ENCODE measurements at regions not wholly inside any gene's neighbourhood (a gene's known extent, or its start where the extent isn't known, plus 50 kb on each side); places are given as distances from the start of the nearest gene placed in this dataset.
A peak's percentile ranks its signal among the peaks of the same experiment; 100 is the strongest.

DNA sequence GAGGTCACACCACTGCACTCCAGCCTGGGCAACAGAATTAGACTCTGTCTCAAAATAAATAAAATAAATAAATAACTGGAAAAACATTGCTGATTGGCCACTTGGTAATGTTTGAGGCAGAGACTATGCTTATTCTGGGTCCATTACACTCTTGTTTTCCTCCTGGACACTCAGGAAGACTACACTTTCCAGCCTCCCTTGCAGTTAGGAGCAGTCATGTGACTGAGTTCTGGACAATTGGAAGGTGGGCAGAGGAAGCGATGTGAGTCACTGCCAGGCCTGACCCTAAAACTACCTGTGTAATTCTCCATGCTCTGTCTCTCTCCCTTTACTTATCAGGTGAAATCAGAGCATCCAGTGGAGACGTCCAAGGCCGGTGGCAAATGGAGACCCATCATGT, 74.4 kb downstream of the VCPKMT start:
- no peak overlapping the region for H3K56ac ChIP-seq (ENCODE audit: low read length)
- H3K4me1 ChIP-seq (ENCODE audit: control insufficient read depth, low read depth, low read length): no peaks in the 10 kb centered on the region
- no peaks in the 10 kb centered on the region for H3K79me2 ChIP-seq (ENCODE audit: control insufficient read depth, insufficient read depth, low read length)
- H3K27ac ChIP-seq (ENCODE audit: low read depth, low read length): no peak overlapping the region
- H2BK120ac ChIP-seq (ENCODE audit: low read depth, low read length): no peak overlapping the region
- H3K79me1 ChIP-seq (ENCODE audit: low read length): no peaks in the 10 kb centered on the region
- H3K4me3 ChIP-seq (ENCODE audit: low read length): no peak overlapping the region
- H3K9ac ChIP-seq (ENCODE audit: low read length): no peak overlapping the region
- H3K27me3 ChIP-seq (ENCODE audit: insufficient read depth, low read length, poor library complexity): no peaks in the 10 kb centered on the region
- no peak overlapping the region for H2BK5ac ChIP-seq (ENCODE audit: low read length)
- H2AK5ac ChIP-seq (ENCODE audit: low read length): no peak overlapping the region
- DNase-seq: no peak
- WGBS (ENCODE audit: extremely low coverage, insufficient coverage, low lambda C conversion rate): no CpG with 5 or more reads among the region's 3 CpGs
- H3K23ac ChIP-seq (ENCODE audit: low read length): no peak overlapping the region
- no peaks in the 10 kb centered on the region for H3K36me3 ChIP-seq (ENCODE audit: control insufficient read depth, insufficient read depth, low read length)
- H4K5ac ChIP-seq (ENCODE audit: low read length): no peak overlapping the region
- H3K18ac ChIP-seq (ENCODE audit: low read length): no peak overlapping the region
- H3K4me2 ChIP-seq (ENCODE audit: low read length): no peak overlapping the region
- no peak overlapping the region for H4K8ac ChIP-seq (ENCODE audit: low read depth, low read length)
- H3K4ac ChIP-seq (ENCODE audit: low read depth, low read length): no peak overlapping the region
- H2BK15ac ChIP-seq (replicated peaks; ENCODE audit: low read depth): no peak overlapping the region

DNA sequence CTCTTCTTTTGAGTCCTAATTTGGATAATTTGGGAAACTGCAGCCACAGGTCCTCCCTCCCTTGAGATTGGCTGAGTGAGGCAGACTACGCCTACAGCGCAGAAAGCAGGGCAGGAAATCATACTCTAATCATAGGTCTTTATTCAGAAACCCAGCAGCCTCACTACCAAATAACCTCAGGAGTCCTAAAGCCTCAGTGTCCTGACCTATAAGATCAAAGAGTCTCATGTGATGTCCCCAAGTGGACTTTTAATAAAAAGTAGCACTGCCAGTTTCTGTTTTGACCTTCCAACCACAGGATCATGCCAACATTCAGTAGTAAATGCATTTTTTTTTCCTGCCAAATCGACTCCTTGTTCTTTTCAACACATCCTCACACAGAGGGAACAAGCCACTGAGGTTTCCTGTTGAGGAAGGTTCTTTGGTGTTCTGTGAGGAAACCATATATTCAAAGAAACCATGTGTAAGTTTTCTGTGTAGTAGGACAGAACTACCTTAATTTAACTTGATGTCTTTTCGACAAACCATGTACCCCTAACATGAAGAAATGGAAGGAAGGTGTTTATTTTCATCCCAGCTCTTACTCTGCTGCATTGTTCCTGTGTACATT, 72.2 kb downstream of the VCPKMT start:
- H4K8ac ChIP-seq (ENCODE audit: low read depth, low read length): no peak overlapping the region
- H3K4me1 ChIP-seq (ENCODE audit: control insufficient read depth, low read depth, low read length): peaks cover 4% of the 10 kb centered on the region
- no peak overlapping the region for H2BK120ac ChIP-seq (ENCODE audit: low read depth, low read length)
- no peak for DNase-seq
- H3K27ac ChIP-seq (ENCODE audit: low read depth, low read length): no peak overlapping the region
- no peaks in the 10 kb centered on the region for H3K79me2 ChIP-seq (ENCODE audit: control insufficient read depth, insufficient read depth, low read length)
- H4K5ac ChIP-seq (ENCODE audit: low read length): peak overlapping the region; percentile 60
- no peaks in the 10 kb centered on the region for H3K79me1 ChIP-seq (ENCODE audit: low read length)
- no peak overlapping the region for H2BK15ac ChIP-seq (replicated peaks; ENCODE audit: low read depth)
- no peak overlapping the region for H2AK5ac ChIP-seq (ENCODE audit: low read length)
- H2BK5ac ChIP-seq (ENCODE audit: low read length): no peak overlapping the region
- no peaks in the 10 kb centered on the region for H3K36me3 ChIP-seq (ENCODE audit: control insufficient read depth, insufficient read depth, low read length)
- no peaks in the 10 kb centered on the region for H3K27me3 ChIP-seq (ENCODE audit: insufficient read depth, low read length, poor library complexity)
- H3K56ac ChIP-seq (ENCODE audit: low read length): no peak overlapping the region
- H3K4me2 ChIP-seq (ENCODE audit: low read length): no peak overlapping the region
- H3K9ac ChIP-seq (ENCODE audit: low read length): no peak overlapping the region
- no peak overlapping the region for H3K18ac ChIP-seq (ENCODE audit: low read length)
- H3K4ac ChIP-seq (ENCODE audit: low read depth, low read length): no peak overlapping the region
- no peak overlapping the region for H3K23ac ChIP-seq (ENCODE audit: low read length)
- WGBS (ENCODE audit: extremely low coverage, insufficient coverage, low lambda C conversion rate): no CpG with 5 or more reads among the region's 4 CpGs
- no peak overlapping the region for H3K4me3 ChIP-seq (ENCODE audit: low read length)

DNA sequence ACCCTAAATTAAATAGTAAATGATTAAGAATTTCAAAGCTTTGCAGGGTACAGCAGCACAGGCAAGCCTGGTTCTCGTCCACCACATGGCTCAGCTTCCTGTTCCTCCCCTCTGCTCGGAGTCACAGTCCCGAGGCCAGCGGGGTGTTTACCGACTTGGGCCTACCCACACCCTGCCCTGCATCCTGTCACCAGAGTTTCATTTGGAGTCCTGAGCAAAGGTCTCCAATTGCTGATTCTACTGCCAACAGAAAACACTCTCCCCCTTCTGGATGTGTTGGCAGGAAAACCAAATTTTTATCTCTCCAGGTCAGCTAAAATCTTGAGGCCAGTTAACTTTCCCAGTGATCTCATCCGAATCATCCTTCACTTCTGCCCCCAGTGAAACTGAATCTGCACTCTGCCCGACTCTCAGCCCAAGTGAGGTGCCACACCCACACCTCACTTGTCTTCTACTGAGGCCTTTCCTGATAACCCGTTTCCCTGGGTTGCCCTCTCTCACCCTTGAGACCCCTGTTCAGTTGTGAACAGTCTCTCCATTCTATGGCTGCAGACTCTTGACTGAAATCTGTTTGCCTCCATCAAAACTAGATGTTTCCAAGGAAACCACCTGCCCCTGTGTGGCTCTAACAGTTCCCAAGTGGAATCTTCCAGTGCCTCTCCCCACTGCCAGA, 71.2 kb downstream of the VCPKMT start:
- Histone ChIP-seq H3K36me3 (ENCODE audit: control insufficient read depth, insufficient read depth, low read length) (no peaks in the 10 kb centered on the region), H3K18ac (ENCODE audit: low read length) (peak overlapping the region; percentile 39), H3K9ac (ENCODE audit: low read length) (no peak overlapping the region), H2BK120ac (ENCODE audit: low read depth, low read length) (peak overlapping the region; percentile 11), H3K79me2 (ENCODE audit: control insufficient read depth, insufficient read depth, low read length) (no peaks in the 10 kb centered on the region), H3K56ac (ENCODE audit: low read length) (peak overlapping the region; percentile 18), H4K5ac (ENCODE audit: low read length) (no peak overlapping the region), H3K27me3 (ENCODE audit: insufficient read depth, low read length, poor library complexity) (no peaks in the 10 kb centered on the region), H2BK15ac (replicated peaks; ENCODE audit: low read depth) (no peak overlapping the region), H3K23ac (ENCODE audit: low read length) (no peak overlapping the region), H3K4me1 (ENCODE audit: control insufficient read depth, low read depth, low read length) (peaks cover 4% of the 10 kb centered on the region), H3K4me2 (ENCODE audit: low read length) (no peak overlapping the region), H3K4me3 (ENCODE audit: low read length) (no peak overlapping the region), H3K4ac (ENCODE audit: low read depth, low read length) (peak overlapping the region; percentile 56), H2AK5ac (ENCODE audit: low read length) (no peak overlapping the region), H3K27ac (ENCODE audit: low read depth, low read length) (no peak overlapping the region), H4K8ac (ENCODE audit: low read depth, low read length) (no peak overlapping the region), H3K79me1 (ENCODE audit: low read length) (no peaks in the 10 kb centered on the region), H2BK5ac (ENCODE audit: low read length) (peak overlapping the region; percentile 24)
- no CpG with 5 or more reads among the region's 8 CpGs for WGBS (ENCODE audit: extremely low coverage, insufficient coverage, low lambda C conversion rate)
- no peak for DNase-seq

DNA sequence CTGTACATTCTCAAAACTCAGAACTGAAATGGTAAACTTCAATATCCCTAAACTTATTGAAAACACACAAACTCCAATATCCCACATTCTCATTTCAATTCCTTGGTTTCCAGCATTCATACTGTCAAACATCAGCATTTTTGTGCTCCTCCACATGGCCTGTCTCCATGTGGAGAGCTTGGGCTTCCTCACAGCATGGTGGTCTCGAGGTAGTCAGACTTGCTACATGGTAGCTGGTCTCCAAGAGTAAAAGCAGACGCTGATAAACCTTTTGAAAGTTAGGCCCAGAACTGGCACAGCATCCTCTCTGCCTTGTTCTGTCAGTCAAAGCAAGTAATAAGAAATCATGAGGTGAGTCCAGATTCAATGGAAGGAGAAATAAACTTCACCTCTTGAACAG, 70.5 kb downstream of the VCPKMT start:
- Histone ChIP-seq H3K4me2 (ENCODE audit: low read length) (no peak overlapping the region), H3K27ac (ENCODE audit: low read depth, low read length) (peak overlapping the region; percentile 36), H3K23ac (ENCODE audit: low read length) (no peak overlapping the region), H3K18ac (ENCODE audit: low read length) (peak overlapping the region; percentile 43), H4K8ac (ENCODE audit: low read depth, low read length) (no peak overlapping the region), H4K5ac (ENCODE audit: low read length) (no peak overlapping the region), H3K4me1 (ENCODE audit: control insufficient read depth, low read depth, low read length) (peaks cover 4% of the 10 kb centered on the region), H3K79me2 (ENCODE audit: control insufficient read depth, insufficient read depth, low read length) (no peaks in the 10 kb centered on the region), H3K9ac (ENCODE audit: low read length) (no peak overlapping the region), H3K27me3 (ENCODE audit: insufficient read depth, low read length, poor library complexity) (no peaks in the 10 kb centered on the region), H3K4me3 (ENCODE audit: low read length) (no peak overlapping the region), H3K56ac (ENCODE audit: low read length) (peak overlapping the region; percentile 61), H2BK120ac (ENCODE audit: low read depth, low read length) (peak overlapping the region; percentile 34), H3K36me3 (ENCODE audit: control insufficient read depth, insufficient read depth, low read length) (no peaks in the 10 kb centered on the region), H3K79me1 (ENCODE audit: low read length) (no peaks in the 10 kb centered on the region), H3K4ac (ENCODE audit: low read depth, low read length) (peak overlapping the region; percentile 25), H2BK15ac (replicated peaks; ENCODE audit: low read depth) (no peak overlapping the region), H2BK5ac (ENCODE audit: low read length) (peak overlapping the region; percentile 24), H2AK5ac (ENCODE audit: low read length) (no peak overlapping the region)
- DNase-seq: peak; percentile 60
- no CpG with 5 or more reads among the region's 2 CpGs for WGBS (ENCODE audit: extremely low coverage, insufficient coverage, low lambda C conversion rate)

DNA sequence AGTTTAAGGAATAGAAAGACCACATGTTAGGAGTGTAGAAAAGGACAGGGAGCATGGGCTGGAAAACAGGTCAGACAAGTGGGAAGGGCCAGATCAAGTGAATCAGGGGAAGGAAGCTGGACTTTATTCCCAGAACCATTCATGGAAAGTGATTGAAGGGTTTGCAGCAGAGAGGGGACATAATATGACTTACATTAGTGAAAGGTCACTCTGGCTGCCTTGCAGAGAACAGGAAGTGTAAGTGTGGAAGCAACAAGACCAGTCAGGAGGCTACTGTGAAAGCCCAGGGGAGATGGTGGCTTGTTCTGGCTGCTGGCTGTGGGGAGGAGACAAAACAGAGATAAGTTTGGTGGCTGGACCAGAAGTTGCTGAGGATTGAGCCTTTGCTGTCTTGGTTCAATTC, 69.1 kb downstream of the VCPKMT start:
- Histone ChIP-seq H3K27ac (ENCODE audit: low read depth, low read length) (peak overlapping the region; percentile 1), H3K18ac (ENCODE audit: low read length) (peak overlapping the region; percentile 72), H3K79me2 (ENCODE audit: control insufficient read depth, insufficient read depth, low read length) (no peaks in the 10 kb centered on the region), H4K8ac (ENCODE audit: low read depth, low read length) (no peak overlapping the region), H3K79me1 (ENCODE audit: low read length) (no peaks in the 10 kb centered on the region), H3K27me3 (ENCODE audit: insufficient read depth, low read length, poor library complexity) (no peaks in the 10 kb centered on the region), H3K4me1 (ENCODE audit: control insufficient read depth, low read depth, low read length) (peaks cover 4% of the 10 kb centered on the region), H3K4me2 (ENCODE audit: low read length) (no peak overlapping the region), H3K9ac (ENCODE audit: low read length) (no peak overlapping the region), H3K23ac (ENCODE audit: low read length) (no peak overlapping the region), H4K5ac (ENCODE audit: low read length) (peak overlapping the region; percentile 10), H2AK5ac (ENCODE audit: low read length) (peak overlapping the region; percentile 59), H3K4ac (ENCODE audit: low read depth, low read length) (peak overlapping the region; percentile 82), H3K4me3 (ENCODE audit: low read length) (no peak overlapping the region), H2BK15ac (replicated peaks; ENCODE audit: low read depth) (no peak overlapping the region), H2BK120ac (ENCODE audit: low read depth, low read length) (peak overlapping the region; percentile 35), H2BK5ac (ENCODE audit: low read length) (peak overlapping the region; percentile 54), H3K56ac (ENCODE audit: low read length) (peak overlapping the region; percentile 70), H3K36me3 (ENCODE audit: control insufficient read depth, insufficient read depth, low read length) (no peaks in the 10 kb centered on the region)
- peak; percentile 40 for DNase-seq

DNA sequence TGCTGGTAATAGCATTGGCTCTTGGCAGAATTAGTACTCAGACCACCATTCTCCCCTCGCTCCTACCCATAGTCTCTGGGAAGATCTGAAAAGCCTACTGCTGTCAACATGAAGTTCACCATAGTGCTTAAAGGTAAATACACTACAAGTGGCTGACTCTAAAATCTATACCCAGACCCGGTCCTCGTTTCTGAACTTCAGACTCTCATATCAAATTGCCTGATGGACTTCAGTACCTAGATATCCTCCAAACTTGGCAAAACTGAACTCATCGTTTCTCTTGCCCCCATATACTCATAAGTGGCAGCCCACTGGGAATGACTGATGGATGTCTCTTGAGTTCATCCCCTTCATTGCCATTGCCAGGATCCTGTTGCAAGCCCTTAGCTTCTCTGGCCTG, 67.3 kb downstream of the VCPKMT start:
- Histone ChIP-seq H3K4ac (ENCODE audit: low read depth, low read length) (no peak overlapping the region), H3K4me3 (ENCODE audit: low read length) (no peak overlapping the region), H2BK15ac (replicated peaks; ENCODE audit: low read depth) (no peak overlapping the region), H3K18ac (ENCODE audit: low read length) (no peak overlapping the region), H3K27me3 (ENCODE audit: insufficient read depth, low read length, poor library complexity) (no peaks in the 10 kb centered on the region), H3K79me2 (ENCODE audit: control insufficient read depth, insufficient read depth, low read length) (no peaks in the 10 kb centered on the region), H4K5ac (ENCODE audit: low read length) (no peak overlapping the region), H2AK5ac (ENCODE audit: low read length) (no peak overlapping the region), H3K4me2 (ENCODE audit: low read length) (no peak overlapping the region), H3K27ac (ENCODE audit: low read depth, low read length) (no peak overlapping the region), H3K4me1 (ENCODE audit: control insufficient read depth, low read depth, low read length) (peaks cover 4% of the 10 kb centered on the region), H2BK5ac (ENCODE audit: low read length) (no peak overlapping the region), H3K23ac (ENCODE audit: low read length) (no peak overlapping the region), H3K56ac (ENCODE audit: low read length) (no peak overlapping the region), H3K36me3 (ENCODE audit: control insufficient read depth, insufficient read depth, low read length) (no peaks in the 10 kb centered on the region), H3K79me1 (ENCODE audit: low read length) (no peaks in the 10 kb centered on the region), H2BK120ac (ENCODE audit: low read depth, low read length) (no peak overlapping the region), H4K8ac (ENCODE audit: low read depth, low read length) (no peak overlapping the region), H3K9ac (ENCODE audit: low read length) (no peak overlapping the region)
- no CpG with 5 or more reads among the region's 4 CpGs for WGBS (ENCODE audit: extremely low coverage, insufficient coverage, low lambda C conversion rate)
- no peak for DNase-seq
